ENCODE measurements at regions not wholly inside any gene's neighbourhood (a gene's known extent, or its start where the extent isn't known, plus 50 kb on each side); places are given as distances from the start of the nearest gene placed in this dataset.
"Not testable (repeated sequence)": the region's sequence is repeated elsewhere in the genome, so short reads cannot be mapped to it uniquely, and the experiment has no call there.

DNA sequence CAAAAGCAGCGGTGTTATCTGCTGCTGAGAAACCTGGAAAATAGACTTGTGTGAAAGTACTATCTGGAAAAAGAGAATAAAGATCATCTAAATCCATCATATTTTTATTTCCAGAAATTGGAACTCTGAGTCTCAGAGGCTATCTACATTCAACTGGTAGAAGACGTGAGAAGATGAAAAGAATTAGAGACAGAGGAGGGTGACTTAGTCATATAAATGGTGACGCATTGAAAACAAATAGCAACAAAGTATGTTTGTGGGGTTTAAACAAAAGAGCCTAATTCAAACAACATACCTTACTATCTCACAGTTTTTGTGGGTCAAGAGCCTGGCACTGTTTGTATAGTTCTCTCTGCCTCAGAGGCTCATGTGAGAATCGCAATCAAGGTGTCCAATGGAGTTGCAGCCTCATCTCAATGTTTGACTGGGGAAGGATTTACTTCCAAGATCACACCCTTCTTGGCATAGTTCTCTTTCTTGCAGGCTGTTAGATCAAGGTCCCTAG, 757.1 kb upstream of the SLC35B3 start:
- DNase-seq (ENCODE audit: missing footprints) (no peak), ATAC-seq (no peak)
- intact Hi-C loops (cut with DNase I): no loop called here

DNA sequence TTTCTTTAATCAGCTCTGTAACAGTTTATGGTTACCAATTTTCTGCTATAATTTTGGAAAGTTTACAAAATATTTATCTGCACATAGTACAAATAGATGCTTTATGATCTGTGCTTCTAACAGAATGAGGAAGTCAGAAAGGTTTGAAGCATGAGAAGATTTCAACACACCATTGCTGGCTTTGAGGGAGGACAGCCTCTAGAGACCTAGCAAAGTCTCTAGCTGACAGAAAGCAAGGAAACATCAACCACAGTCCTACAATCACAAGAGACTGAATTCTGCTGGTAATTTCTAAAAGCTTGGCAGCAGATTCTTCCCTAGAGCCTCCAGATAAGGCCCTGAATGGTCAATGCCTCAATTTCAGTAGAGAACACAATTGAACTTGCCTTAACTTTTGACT, 750.8 kb upstream of the SLC35B3 start:
- ATAC-seq: no peak
- no peak for DNase-seq (ENCODE audit: missing footprints)
- intact Hi-C loops (cut with DNase I): no loop called here

DNA sequence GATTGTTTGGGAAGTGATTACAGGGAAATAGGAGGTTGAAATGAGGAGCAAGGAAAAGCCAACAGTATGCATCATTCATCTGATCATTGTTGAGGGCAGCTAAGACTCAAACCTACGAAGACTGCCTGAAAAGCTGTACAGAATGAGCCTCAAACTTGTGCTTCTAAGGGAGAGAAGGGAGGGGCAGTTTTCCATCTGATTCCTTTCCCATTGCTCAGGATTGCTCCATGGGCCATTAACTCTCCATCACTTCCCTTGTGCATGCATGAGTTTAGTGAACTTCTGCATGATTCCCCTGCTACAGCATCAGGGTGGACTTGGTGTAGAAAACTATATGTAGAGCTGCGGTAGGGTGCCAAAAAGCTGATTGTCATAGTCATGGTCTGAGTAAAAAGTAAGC, 742.7 kb upstream of the SLC35B3 start:
- DNase-seq (ENCODE audit: missing footprints): no peak
- intact Hi-C loops (cut with DNase I): no loop called here
- ATAC-seq: no peak

DNA sequence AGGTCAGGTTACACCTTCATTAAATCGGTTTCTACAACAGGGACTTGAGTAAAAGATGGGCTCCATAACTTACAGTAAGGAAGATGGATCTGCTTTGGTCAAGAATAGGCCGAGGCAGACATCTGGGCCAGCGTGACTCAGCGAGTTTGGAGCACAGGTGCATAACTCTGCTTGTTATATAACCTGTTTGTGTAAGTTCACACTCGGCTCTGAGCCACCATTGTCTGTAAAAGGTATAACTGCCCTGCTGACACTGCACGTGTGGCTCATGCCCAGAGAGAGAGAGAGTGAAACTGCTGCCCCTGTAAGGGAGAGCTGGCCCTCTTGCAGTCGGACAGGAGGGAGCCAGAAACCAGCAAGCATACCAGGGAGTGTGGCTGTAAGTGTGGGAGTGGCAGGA, 737.9 kb upstream of the SLC35B3 start:
- DNase-seq (ENCODE audit: missing footprints): no peak
- no peak for ATAC-seq
- intact Hi-C loops (cut with DNase I): no loop called here

DNA sequence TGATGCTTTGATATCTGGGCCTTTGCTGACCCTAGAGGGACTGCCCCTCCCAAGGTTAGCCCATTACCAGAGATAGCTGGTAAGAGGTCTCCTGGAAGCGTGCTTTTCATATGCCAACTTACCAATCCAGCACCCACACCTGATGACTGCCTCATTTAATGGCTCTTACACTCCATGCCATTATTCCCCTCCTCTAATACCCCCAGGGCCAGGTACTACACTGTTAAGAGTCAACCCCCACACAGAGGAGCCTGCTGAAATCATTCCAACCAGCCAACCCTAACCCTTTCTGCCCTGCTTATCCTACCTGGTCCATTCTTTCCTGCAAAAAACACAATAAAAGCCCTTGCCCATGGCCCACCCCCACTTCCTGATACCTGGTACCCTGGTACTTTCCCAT, 736.8 kb upstream of the SLC35B3 start:
- no peak for DNase-seq (ENCODE audit: missing footprints)
- no peak for ATAC-seq
- intact Hi-C loops (cut with DNase I): no loop called here

DNA sequence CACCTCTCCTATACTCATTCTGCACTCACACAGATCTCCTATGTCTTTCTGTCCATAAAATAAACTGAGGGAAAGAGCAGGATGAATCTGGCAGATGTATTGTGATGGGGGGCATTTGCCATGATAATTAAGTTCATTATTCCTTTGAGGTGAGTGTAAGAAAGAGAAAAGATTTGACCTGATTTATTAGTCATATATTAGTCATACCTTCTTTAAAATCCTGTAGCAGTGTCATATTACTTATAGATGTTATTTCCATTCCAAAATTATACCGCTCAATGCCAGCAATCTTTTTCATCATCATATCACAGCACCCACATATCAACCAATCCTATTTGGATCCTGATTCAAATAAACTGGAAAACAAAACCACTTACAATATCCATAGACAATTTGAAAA, 733.3 kb upstream of the SLC35B3 start:
- DNase-seq (ENCODE audit: missing footprints): no peak
- intact Hi-C loops (cut with DNase I): no loop called here
- no peak for ATAC-seq

DNA sequence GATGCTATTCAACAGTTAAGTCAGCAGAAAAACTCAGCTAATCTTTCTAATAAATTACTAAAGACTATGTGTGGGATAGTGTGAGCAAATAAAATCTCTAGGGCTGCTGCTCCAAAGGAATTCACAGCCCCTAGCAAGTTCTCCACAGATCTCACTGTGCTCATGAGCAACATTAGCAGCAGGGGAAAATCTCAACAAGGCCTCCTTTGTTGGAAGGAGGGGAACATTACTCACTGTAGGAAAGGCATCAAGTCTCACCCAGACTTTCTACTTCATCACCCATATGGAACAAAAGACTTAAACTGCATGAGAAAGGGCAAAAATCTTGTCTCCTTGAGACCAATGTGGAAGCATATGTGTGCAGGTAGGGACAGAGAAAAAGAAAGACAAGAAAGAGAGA, 726.4 kb upstream of the SLC35B3 start:
- ATAC-seq (no peak), DNase-seq (ENCODE audit: missing footprints) (no peak)
- intact Hi-C loops (cut with DNase I): no loop called here

DNA sequence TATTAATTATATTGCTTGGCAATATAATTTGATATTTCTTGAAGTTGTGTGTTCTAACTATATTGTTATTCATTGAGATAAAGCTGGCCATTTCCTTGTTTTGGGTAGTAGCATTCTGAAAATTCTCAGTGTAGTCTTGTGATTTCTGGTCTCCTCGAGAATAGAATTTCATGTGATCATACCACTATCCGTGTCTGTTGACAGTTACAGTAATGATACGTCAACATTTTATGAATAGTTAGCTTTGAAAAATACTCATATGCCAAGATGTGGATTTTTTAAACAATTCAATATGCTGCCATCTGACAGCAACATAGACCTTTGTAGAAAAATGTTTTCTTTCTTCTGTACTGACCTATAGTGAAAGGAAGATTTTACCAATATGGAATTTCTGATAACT, 723.7 kb upstream of the SLC35B3 start:
- ATAC-seq: no peak
- intact Hi-C loops (cut with DNase I): no loop called here
- no peak for DNase-seq (ENCODE audit: missing footprints)

DNA sequence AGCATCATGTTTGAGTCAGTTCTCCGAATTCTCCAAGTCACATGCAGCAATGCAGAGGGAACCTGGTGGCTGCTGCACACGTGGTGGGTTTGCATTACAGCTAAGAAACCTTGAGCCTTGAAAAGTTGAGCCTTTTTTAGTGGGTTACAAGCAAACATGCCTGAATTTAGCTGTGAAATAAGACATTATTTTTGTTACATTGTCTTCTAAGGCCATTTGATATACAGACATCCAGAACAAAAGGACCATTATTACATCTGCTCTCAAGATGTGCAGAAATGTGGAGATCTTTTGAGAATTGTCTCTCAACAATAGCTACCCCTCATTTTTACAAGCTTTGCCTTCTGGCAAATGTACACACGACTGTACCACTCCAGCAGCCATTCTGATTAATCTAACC, 720.5 kb upstream of the SLC35B3 start:
- no peak for DNase-seq (ENCODE audit: missing footprints)
- ATAC-seq: no peak
- intact Hi-C loops (cut with DNase I): no loop called here

DNA sequence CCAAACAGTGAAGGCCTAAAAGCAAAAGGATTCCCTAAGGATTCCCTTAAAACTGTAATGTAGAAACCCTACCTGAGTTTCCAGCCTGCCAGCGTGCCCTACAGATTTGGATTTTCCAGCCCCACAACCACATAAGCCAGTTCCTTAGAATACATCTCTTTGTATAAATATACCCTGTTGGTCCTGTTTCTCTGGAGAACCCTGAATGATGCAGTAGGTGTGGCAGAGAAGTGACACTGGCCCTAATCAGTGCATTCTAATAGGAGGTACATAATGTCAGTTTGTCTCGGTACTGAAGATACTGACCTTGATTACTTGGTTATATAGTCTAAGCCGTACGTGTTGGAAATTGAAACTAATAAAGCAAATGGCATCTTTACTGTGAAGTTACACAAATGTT, 707.8 kb upstream of the SLC35B3 start:
- intact Hi-C loops (cut with DNase I): no loop called here
- DNase-seq (ENCODE audit: missing footprints): no peak
- ATAC-seq: no peak

DNA sequence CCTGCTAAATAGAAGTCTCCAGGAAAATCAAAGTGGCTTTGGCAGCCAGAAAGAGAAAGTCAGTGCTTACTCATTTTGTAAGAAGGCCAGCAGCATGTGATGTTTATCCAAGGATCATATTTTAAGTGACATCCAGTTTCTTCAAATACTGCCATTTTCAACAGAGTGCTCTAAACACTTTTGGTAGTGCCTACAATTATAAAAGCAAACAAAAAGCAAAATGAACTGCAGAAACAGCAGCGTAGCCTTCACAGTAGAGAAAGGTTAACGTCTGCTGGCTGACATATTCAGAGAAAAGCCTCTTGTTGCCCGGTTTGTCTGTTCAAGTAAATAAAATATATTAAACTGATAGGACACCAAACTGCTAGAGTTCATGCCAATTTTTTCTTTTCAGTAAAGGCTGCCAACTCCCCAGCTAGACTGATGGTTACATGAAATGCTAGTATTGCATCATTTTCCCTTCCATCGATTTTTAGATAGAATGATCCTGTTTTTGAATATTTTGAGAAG, 705.7 kb upstream of the SLC35B3 start:
- intact Hi-C loops (cut with DNase I): no loop called here
- no peak for ATAC-seq
- no peak for DNase-seq (ENCODE audit: missing footprints)

DNA sequence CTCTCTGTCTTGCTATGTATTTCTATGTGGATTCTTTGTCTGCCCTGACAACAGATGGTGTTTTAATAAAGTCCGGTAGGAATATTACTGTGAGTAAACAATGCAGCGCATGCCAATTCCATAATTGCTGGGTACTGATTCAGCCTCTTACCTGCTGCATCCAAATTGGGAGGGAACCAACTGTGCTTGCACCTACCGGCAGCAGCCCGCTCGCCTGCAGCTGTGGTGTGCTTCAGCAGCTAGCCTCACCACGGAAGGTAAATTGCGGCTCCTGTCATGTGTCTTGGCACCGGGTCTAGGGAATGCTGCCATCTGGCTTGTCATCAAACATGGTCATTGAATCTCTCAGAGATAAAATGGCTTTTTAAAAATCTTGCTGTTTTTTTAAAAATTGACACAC, 704.8 kb upstream of the SLC35B3 start:
- ATAC-seq (no peak), DNase-seq (ENCODE audit: missing footprints) (no peak)
- intact Hi-C loops (cut with DNase I): no loop called here

DNA sequence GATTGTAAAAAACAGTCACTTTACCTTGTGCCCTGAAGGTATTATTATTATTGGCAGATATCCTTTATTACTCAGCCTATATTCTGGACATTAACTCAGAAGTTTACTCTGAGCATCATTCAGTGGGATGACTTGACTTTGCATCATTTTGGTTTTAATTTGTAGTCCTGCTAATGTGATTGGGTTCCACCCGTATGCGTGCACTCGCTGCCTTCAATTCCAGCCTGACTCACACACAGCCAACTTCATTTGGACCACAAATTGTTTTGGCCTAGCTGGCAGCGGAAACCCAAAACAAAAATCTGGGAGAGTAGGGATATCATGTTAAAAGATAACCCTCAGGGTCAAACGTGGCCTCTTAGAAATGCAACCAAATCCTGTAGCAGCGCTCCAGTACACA, 704.4 kb upstream of the SLC35B3 start:
- intact Hi-C loops (cut with DNase I): no loop called here
- DNase-seq (ENCODE audit: missing footprints): no peak
- ATAC-seq: no peak

DNA sequence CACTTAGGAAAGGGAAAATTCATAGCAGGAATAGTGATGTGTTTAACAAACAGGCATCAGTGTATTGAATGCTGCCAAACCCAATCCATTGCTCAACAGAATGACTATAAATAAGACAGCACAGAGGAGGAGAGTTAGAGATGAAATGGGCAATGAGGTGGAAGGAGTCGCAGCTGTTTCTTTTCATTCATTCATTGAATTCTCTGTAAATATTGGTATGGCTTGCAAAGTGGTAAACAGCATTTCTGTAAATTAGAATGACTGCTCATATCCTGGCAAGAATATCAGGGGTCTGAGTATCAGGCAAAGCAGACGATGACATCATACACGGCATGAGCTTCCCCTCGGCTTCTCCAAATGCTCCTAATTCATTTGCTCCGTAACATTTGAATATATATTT, 703.6 kb upstream of the SLC35B3 start:
- no peak for DNase-seq (ENCODE audit: missing footprints)

DNA sequence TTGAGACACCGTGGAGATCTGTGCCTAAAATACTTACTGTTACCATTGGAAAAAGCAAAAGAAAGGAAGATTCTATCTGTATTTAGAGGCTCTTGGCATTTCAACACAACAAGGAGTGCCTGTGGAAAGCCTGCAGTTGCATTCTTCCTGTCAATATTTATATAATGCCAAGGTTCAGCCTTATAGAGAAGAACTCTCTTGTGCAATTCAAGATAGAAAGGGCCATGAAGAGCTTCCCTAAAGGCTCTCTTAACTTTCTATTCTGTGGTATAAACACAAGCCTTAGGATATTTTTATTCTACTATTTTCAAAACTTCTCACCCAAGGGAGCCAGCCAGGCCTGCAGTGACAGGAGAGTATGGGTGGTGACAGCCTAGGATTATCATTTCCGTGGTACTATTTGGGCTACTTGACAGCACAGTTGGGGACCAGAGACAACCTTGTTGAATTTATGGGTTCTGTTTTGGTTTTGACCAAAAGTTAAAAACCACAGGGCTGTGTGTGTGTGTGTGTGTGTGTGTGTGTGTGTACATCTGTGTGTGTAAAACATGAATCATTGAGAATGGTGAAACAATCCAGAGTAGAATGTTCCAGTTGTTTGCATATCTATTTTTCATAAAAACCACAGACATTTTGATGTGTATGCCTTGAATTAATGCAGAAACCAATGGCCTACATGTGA, 700.9 kb upstream of the SLC35B3 start:
- DNase-seq (ENCODE audit: missing footprints) (no peak), ATAC-seq (no peak)
- intact Hi-C loops (cut with DNase I): no loop called here

More for the DNA sequence above, 703.6 kb upstream of the SLC35B3 start:
- intact Hi-C loops (cut with DNase I): no loop called here
- no peak for ATAC-seq

DNA sequence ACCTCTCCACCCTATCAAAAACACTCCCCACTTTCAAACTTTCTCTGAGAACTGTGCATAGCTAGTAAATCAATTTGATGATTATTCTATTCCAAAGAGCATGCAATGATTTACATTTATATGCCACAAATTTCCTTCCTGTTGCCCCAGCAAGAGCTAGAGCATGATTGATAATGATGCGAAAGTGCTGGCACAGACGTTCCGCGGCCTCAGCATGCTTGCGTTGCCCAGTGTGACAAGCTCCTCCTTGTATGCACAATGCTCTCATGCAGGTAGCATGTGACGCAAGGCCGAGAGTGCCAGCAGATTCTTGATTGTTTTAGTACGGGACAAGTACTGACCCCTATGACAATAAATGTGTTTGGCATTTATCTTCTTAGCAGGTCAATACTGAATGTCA, 696.3 kb upstream of the SLC35B3 start:
- ATAC-seq (no peak), DNase-seq (ENCODE audit: missing footprints) (no peak)
- intact Hi-C loops (cut with DNase I): no loop called here

DNA sequence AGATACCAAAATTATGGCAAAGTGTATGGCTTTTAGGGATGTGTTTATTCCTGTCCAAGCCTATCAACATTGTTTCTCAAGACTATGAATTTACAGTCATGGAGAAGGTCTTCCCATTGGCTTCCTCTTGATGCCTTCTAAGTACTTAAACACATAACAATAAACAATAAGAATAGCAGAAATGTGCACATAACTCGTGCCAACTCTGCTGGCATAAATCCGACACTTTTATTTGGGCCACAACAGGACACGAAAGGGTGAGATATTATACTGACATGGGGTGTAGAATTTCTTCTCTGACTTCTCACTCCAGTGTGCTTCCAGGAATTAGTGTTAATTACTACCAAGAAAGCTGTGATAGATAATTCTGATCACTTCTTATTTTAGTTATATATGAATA, 695.9 kb upstream of the SLC35B3 start:
- intact Hi-C loops (cut with DNase I): no loop called here
- DNase-seq (ENCODE audit: missing footprints) (no peak), ATAC-seq (no peak)

DNA sequence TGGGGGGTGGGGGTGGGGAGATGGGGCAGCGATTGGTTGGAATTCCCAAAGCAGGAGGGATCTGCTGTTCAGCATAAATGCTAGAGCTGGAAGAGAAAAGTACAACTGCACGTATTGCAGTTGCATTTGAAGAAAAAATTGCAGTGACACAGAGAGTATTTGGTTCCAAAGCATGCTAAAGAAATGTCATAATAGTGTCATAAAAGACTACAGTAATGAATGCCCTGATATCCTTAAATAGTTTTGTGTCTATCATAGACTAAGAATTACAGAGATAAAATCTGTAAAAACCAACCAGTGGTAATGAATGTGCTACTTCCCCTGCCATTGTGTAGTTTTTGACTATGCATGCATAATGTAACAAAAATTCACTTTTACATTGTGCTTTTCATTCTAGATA, 693.6 kb upstream of the SLC35B3 start:
- DNase-seq (ENCODE audit: missing footprints) (no peak), ATAC-seq (no peak)
- intact Hi-C loops (cut with DNase I): no loop called here

DNA sequence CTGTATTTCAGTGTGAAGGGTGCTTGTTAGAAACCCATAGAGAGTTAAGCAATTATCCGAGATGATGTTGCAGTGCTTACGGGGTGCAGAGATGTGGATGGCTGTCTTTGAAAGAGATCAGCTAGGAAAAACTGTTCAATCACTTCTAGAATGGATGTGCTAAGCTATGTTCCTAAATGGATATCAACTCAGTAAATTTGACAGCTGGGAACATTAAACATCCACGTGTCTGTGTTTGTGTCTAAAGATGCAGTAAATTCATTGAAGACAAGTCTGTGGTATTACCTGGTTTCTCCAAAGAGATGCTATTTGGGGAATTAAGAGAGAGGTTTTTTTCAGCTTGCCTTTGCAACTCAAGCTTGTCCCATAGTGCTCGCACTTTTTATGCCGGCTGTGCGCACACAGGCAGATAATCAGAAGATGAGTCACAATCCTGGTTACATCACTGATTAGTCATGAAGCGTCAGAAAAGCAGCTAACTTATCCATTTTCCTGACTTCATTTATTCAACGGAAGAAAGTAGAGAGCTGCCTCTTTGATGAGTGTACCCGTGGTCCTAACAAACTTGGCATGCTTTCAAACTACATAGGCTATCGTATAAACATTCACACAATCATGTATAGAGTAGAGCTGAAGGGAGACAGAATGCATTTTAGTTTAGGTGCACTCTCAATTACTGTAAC, 691.7 kb upstream of the SLC35B3 start:
- ATAC-seq: no peak
- DNase-seq (ENCODE audit: missing footprints): no peak
- intact Hi-C loops (cut with DNase I): no loop called here

DNA sequence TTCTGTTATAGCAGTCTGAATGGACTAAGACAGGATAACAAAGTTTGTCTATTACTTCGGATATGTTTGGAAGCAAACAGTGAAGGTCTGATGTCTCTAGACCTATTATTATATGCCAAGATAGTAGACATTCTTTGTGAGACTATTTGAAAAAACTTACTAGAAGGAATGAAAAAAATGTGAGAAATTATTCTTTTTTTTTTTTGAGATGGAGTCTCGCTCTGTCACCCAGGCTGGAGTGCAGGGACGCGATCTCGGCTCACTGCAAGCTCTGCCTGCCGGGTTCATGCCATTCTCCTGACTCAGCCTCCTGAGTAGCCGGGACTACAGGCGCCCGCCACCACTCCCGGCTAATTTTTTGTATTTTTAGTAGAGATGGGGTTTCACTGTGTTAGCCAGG, 690.7 kb upstream of the SLC35B3 start:
- DNase-seq (ENCODE audit: missing footprints); ATAC-seq; intact Hi-C loops (cut with DNase I): not testable (repeated sequence)

DNA sequence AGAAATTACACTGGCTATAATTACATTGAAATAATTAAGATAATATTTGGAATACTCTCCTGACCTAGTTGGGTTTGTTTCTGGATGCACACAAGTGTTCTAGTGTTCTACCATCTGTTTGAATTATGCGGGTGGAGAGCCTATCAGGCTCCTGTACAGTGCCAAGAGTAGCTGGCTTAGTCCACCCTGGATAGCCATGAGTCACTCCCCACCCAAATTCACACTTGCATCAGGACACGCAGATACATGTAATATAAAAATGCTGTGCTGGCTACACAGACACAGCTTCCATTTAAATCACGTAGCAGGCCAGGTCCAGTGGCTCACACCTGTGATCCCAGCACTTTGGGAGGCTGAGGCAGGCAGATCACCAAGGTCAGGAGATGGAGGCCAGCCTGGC, 686.2 kb upstream of the SLC35B3 start:
- DNase-seq (ENCODE audit: missing footprints) (no peak), ATAC-seq (no peak)
- intact Hi-C loops (cut with DNase I): no loop called here

Data from Right ventricle myocardium inferior (tissue), 1 donor.